NCI-H774 (cell line): ENCODE measurements at regions not wholly inside any gene's neighbourhood (a gene's known extent, or its start where the extent isn't known, plus 50 kb on each side); places are given as distances from the start of the nearest gene placed in this dataset.

Experiments used
- DNase-seq: peaks from one replicate; lab custom pipeline; 2025; lab: John Stamatoyannopoulos, UW

- DNase-seq, result no peak
These were observed 55.2 kb upstream of the RND3 start for GRCh38 chr2:150542692-150543091.

GRCh38 chr2:150542172-150542571 is 54.7 kb upstream of the RND3 start:
- no peak for DNase-seq

- DNase-seq, result no peak
These were observed 51.3 kb upstream of the RND3 start for GRCh38 chr2:150538651-150539201.
